ENCODE measurements at regions not wholly inside any gene's neighbourhood (a gene's known extent, or its start where the extent isn't known, plus 50 kb on each side); places are given as distances from the start of the nearest gene placed in this dataset.

GRCh38 chr10:10213237-10213636, 804.4 kb upstream of the CELF2 start:
- TF ChIP-seq POLR2AphosphoS5 (IDR thresholded peaks at IDR 0.05; ENCODE audit: low read depth, low read length) (no peak), EGR1 (IDR thresholded peaks at IDR 0.05; ENCODE audit: low read depth) (no peak), SIN3A (IDR thresholded peaks at IDR 0.05; ENCODE audit: low read depth) (no peak), CTCF (IDR thresholded peaks at IDR 0.05 in 2 of 3, conservative IDR thresholded peaks at IDR 0.05 in 1 of 3; ENCODE audit: borderline replicate concordance in 1 of 3, insufficient read depth in 1 of 3, low read depth in 2 of 3, low read length in 2 of 3) (no peak), POLR2A (IDR thresholded peaks at IDR 0.05; ENCODE audit: borderline replicate concordance, extremely low read depth, insufficient read depth, insufficient read length) (no peak), MAX (IDR thresholded peaks at IDR 0.05) (no peak)

Measured in HCT116 (cell line).